D721Med (cell line): ENCODE measurements at regions not wholly inside any gene's neighbourhood (a gene's known extent, or its start where the extent isn't known, plus 50 kb on each side); places are given as distances from the start of the nearest gene placed in this dataset.
"Not testable (repeated sequence)": the region's sequence is repeated elsewhere in the genome, so short reads cannot be mapped to it uniquely, and the experiment has no call there.

Source experiments
- DNase-seq: peaks from one replicate; pipeline ENCODE4 v3.0.0; 2011; ENCODE audit warnings: low spot score; ENCODE audit not compliant: insufficient read length
- FAIRE-seq: peaks from 2 replicates; lab custom pipeline; 2011; peaks lifted over from hg19 to GRCh38; lab: Jason Lieb, UNC
- TF ChIP-seq, protein P1 (sequence below): IDR thresholded peaks from 2 replicates; pipeline ENCODE4 v1.5.1; 2012; ENCODE audit warnings: mild to moderate bottlenecking, control low read depth; ENCODE audit not compliant: insufficient read depth; ENCODE audit errors: missing control alignments

DNA sequence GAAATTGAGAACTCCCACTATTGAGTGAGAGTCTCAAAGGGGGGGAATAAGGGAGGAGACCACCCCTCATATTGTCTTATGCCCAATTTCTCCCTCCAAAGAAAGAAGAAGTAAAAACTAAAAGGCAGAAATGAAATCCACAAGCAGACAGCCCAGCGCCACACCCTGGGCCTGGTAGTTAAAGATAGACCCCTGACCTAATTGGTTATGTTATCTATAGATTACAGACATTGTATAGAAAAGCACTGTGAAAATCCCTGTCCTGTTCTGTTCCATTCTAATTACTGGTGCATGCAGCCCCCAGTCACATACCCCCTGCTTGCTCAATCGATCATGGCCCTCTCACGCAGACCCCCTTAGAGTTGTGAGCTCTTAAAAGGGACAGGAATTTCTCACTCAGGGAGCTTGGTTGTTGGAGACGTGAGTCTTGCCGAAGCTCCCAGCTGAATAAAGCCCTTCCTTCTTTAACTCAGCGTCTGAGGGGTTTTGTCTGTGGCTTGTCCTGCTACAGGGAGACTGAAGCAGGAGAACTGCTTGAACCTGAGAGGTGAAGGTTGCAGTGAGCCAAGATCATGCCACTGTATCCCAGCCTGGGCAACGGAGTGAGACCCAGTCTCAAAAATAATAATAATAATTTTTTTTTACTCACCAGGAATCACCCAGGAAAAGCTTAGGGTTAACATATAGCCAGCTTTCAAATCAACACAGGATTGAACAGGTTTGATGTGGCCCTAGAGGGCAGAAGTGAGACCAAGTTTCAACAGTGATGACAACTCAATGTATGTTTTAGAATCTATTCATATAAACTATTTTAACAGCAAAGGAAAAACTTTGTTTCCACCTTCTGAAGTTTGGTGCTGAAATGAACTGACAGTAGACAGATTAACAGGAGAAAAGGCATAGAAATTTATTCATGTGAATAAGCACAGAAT is 181.4 kb upstream of the NDUFV2 start:
- TF ChIP-seq, protein P1, sequence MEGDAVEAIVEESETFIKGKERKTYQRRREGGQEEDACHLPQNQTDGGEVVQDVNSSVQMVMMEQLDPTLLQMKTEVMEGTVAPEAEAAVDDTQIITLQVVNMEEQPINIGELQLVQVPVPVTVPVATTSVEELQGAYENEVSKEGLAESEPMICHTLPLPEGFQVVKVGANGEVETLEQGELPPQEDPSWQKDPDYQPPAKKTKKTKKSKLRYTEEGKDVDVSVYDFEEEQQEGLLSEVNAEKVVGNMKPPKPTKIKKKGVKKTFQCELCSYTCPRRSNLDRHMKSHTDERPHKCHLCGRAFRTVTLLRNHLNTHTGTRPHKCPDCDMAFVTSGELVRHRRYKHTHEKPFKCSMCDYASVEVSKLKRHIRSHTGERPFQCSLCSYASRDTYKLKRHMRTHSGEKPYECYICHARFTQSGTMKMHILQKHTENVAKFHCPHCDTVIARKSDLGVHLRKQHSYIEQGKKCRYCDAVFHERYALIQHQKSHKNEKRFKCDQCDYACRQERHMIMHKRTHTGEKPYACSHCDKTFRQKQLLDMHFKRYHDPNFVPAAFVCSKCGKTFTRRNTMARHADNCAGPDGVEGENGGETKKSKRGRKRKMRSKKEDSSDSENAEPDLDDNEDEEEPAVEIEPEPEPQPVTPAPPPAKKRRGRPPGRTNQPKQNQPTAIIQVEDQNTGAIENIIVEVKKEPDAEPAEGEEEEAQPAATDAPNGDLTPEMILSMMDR = peak; percentile 1
- DNase-seq, FAIRE-seq: not testable (repeated sequence)

DNA sequence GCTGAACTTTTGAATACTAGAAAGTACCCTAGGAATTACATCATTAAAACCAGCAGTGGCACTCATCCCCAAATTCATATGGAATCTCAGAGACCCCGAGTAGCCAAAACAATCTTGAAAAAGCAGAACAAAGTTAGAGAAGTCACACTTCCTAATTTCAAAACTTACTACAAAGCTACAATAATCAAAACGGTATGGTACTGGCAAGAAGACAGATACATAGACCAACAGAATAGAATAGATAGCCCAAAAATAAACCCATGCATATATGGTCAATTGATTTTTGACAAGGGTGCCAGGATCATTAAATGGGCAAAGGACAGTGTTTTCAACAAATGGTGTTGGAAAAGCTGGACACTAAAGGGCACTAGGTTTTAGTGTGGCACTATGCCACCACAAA is 176.0 kb upstream of the NDUFV2 start:
- FAIRE-seq = no peak
- no peak for DNase-seq
- TF ChIP-seq, protein P1 = no peak

DNA sequence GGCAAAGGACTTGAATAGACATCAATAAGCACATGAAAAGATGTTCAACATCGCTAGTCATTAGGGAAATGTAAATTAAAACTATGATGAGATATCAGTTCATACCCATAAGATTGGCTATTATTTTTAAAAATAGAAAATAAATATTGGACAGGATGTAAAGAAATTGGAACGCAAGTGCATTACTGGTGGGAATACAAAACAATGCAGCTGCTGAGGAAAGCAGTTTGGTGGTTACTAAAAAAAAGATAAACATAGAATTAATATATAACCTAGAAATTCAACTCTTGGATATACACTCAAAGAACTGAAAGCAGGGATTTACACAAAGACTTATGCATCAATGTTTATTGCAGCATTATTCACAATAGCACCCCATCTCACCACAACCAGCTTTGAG is 174.5 kb upstream of the NDUFV2 start:
- DNase-seq = no peak
- TF ChIP-seq, protein P1 = no peak
- FAIRE-seq = no peak

DNA sequence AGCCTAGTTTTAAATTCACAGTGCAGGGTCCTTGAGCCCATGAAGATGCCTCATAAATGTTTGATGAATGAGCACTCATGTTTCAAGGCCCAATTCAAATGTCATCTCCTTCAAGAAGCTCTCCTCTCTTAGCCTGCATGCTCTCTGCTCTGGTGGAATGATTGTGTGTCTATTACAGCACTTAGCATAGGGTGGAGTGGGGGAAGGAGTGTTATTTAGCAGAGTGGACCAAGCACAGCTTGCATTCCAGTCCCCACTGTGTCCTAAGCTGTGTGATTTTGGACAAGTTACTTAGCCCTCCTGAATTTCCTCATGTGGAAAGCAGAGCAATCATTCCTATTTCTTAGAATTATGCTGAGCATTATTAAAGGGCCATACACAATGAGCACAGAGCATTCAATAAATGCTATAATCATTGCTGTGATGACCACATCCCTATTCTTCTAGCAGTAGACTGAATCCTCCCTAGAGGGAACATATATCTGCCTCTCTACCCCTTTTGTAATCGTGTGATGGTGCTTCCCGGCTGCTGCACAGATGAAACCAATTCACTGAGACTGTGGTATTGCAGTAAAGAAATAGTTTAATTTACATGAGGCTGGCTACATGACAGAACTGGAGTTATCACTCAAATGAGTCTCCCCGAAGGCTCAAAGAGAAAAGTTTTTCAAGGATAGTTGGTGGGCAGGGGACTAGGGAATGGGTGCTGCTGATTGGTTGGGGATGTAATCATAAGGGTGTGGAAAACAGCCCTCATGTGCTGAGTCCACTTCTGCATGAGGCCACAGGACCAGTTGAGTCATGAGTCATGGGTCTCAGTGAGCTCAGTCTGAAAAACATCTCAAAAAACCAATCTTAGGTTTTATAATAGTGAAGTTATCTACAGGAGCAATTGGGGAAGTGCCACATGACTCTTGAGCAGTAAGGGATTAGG is 173.4 kb upstream of the NDUFV2 start:
- FAIRE-seq (no peak), DNase-seq (no peak)
- TF ChIP-seq, protein P1 = no peak

DNA sequence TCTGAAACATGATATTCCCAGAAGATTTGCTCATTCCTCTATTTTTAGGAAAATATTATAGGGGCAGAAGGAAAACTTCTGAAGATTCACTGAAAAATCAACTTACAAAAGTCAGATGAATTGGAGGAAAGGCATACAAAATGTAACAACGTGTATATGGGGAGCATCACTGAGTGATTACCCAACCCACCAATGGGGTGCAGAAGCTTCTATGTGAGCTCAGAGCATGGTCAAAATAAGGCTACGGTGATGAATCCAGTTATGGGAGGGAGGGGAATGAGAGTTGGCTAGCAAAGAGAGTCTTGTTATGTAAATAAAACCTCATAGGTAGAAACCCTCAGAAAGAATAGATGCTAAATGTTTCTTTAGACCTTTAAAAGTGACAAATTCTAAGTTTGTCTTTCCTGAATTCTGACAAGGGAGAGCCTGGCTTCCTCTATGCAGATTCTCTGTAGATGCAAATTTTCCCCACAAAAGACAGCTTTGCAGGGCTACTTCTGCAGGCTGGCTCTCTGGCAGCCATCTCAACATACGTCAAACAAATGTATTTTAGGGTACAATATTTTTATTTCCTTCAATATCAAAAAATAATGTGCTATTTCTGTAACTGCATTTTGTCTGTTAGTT is 171.4 kb upstream of the NDUFV2 start:
- no peak for FAIRE-seq
- no peak for DNase-seq
- TF ChIP-seq, protein P1 = no peak

DNA sequence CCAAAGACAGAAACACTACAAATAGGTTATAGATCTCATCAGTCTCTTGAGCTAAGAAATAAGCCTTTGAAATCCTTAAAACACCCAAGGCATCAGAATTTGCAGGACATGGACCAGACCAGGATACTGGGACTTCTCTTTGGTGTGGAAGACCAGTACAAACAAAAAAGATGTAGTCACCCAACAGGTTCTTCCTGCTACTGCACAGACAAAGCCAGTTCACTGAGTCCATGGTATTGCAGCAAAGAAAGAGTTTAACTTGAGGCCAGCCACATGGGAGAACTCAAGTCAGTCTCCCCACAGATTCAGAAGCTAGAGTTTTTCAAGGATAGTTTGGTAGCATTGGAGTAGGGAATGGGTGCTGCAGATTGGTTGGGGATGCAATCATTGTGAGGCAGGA is 169.6 kb upstream of the NDUFV2 start:
- FAIRE-seq (no peak), DNase-seq (no peak)
- TF ChIP-seq, protein P1 = no peak
